ENCODE measurements at regions not wholly inside any gene's neighbourhood (a gene's known extent, or its start where the extent isn't known, plus 50 kb on each side); places are given as distances from the start of the nearest gene placed in this dataset.

DNA sequence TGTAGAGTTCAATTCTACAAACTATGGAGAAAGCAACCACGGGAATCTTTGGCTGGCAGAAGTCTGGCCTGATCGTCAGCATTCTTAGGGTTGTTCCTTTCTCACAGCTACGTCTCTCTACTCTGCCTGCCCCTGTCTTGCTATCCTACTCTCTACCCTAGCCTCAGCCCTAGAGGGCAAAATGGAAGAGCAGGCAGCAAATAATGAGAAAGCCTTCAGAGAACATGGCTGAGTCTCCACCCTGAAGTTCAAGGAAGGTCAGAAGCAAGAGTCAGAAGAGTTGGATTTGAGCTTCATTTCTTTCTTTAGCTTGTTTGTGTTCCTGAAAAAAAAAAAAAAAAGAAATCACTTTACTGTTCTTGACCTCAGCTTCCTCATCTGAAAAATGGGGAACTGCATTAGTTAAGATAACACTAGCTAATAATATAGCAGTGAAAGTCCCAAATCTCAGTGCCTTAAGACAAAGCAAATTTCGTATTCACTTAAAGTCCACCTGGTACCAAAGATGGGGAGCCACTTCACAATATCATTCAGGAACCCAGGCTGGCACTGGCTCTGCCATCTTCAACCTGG lies 50.2 kb upstream of the CCND2 start:
- no peak for DNase-seq (ENCODE audit: low read depth, low spot score)

DNA sequence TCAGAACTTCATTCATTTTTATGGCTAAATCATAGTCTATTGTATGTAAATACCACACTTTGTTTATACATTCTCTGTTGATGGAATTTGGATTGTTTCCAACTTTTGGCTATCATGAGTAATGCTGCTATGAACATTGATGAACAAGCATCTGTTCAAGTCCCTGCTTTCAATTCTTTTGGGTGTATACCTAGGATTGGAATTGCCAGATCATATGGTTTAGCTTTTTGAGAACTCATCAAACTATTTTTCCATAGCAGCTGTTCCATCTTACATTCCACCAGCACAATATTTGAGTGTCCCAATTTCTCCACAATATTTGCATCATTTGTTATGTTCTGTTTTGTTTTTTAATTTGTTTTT lies 52.3 kb upstream of the CCND2 start:
- no peak for DNase-seq (ENCODE audit: low read depth, low spot score)

DNA sequence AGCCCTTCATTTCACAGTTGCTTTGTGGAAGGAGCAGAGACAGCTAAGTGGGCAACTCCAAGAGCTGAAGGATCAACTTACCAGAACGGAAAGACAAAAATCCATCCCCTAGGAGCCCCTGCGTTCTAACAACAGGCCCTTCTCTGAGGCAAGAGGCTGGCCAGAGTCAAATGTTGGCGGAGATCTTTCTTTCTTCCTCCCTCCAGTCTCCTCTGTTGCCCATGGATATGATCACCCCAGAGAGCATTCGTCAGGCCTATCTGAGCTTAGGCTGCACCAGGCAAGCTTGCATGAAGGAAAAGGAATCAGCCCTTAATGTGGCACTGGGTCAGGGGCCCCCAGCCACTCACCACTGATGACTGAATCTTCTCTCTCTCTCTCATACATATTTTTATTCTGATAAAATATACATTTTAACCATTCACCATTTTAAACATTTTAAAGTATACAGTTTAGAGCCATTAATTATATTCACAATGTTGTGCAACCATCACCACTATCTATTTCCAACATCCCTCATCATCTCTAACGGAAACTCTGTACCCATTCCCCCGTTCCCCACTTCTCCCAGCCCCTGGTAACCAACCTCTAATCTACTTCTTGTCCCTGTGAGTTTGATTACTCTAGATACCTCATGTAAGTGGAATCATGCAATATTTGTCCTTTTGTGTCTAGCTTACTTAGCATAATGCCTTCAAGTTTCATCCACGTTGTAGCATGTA lies 52.9 kb upstream of the CCND2 start:
- no peak for DNase-seq (ENCODE audit: low read depth, low spot score)

DNA sequence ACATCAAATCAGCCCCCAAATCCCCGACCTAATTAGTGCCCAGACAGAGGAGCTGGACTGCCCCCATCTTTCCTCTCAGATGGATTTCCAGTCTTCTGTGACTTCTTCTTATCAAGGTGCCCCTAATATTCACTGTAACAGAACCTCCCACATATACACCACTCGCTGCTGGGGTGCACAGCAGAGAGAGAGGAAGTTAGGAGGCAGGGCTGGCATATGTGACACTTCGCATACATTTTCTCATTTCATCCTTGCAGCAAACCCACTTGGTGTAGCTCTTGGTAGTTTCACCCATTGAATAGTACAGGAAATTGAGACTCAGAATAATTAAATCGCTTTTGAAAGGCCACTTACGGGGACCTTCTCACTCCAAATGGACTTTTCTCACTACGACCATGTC lies 56.5 kb upstream of the CCND2 start:
- DNase-seq (ENCODE audit: low read depth, low spot score) = no peak

DNA sequence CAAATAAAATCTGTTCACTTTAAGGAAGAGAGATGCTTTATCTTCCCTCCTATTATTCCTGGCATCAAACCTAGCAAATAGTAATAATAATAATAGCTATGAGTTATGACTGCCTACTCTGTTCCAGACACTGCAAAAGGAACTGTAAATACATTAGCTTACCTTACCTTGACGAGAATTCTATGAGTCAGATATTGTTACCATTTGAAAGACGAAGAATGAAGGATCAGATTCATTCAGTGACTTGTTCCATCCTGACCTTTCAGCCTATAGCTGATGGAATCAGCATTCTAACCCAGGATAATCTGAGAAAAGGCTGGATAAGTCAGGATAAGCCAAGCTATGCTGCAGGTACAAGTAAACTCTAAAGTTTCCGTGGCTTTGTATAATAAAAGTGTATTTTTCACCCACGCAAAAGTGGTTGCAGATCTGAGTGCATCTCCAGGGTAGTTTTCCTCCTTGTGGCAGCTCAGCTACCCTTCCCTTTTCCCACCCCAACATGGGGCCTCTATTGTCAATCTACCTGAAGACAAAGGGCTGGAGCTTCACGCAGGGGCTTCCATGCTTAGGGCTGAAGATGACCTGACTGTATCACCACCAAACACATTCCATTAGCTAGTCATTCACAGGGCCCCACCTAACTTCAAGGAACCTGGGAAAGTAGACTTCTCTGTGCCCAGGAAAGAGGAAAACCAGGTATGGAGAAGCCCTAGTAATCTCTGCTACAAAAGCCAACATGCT lies 57.2 kb upstream of the CCND2 start:
- no peak for DNase-seq (ENCODE audit: low read depth, low spot score)

DNA sequence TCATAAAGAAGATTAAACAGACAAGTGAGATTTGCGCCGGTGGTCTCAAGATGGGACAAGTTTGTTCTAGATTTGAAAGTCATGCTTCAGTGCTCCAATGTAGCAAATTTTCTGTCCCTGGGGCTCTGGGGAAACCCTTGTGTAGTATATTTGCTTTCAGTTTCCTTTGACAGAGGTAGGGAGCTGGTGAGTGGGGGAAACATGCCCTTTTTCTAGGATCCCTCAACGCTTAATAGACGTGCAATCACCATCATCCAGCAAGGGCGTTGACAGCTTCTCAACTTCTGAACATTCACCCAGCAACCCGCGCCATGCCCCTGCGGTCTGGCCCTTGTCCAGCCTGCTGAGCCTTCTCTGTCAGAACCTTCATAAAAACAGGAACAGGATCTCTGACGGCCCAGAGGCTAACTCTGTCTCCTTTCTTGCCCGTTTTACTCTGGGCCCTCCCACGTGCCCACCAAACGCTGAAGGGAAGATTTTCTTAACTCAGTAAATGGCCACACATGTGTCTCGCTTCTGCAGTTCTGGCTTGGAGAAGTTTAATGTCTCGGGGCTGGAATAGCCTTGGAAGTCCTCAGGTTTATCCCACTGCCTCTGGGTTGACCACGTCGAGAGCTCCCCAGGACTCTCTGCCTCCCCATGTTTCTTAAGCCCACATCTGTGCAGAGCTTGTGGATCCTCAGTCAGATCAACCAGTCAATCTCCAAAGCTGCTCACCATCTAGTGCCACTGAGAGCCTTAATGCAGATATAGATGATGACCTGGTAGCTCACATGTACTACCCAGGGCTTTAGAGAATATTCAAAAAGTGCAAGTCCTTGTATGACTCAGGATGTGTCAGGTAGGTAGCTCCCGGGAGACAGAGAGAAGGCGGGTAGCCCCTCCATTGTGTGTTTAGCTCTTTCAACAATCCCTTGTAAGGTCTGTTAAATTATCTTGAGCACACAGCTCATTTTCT lies 58.1 kb upstream of the CCND2 start:
- no peak for DNase-seq (ENCODE audit: low read depth, low spot score)

DNA sequence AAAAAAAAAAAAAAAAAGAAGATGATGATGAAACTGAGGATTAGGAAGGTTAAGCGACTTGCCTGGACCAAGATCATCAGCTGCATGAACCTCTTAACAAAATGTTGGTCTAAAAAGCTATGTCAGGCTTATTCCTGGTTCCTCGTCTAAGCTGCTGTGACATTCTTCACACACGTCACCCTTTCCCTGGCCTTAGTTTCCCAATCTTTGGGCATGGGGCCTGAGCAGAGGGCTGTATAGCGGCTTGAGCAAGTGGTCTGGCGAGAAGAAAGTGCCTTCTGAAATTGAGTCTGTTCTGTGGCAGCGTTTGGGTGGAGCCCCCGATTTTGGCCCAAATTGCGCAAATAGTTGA lies 58.7 kb upstream of the CCND2 start:
- DNase-seq (ENCODE audit: low read depth, low spot score) = no peak

DNA sequence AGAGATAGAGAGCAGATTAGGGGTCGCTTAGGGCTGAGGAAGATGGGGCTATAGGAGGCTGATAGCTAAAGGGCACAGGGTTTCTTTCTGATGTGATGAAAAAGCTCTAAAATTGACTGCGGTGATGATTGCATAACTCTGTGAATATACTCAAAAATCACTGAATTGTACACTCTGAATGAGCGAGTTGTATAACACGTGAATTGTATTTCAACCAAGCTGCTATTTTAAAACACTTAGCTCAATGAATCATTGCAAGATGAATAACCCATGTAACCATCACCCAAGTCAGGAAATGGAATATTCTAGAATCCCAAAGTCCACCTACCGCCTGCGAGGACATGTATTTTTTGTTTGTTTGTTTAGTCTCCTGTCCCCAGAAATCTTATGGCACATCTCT lies 60.1 kb upstream of the CCND2 start:
- DNase-seq (ENCODE audit: low read depth, low spot score) = no peak

DNA sequence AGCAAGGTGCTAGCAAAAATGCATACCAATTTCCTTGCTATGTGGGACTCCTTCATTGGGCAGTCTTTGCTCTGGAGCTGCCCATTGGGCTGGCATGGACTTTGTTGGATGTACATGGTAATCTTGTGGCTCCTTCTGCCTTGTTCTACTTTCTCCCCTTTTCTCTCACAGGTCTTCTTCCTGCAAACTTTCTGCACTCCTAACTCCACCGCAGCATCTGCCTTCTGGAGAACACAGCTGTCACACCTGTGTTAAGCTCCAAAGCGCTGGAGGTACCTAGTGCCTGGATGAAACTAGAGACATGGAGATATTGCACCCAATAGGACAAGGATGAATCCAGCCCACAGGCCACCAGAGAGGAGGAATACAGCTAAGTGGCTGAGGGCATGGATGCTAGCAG lies 60.7 kb upstream of the CCND2 start:
- no peak for DNase-seq (ENCODE audit: low read depth, low spot score)

DNA sequence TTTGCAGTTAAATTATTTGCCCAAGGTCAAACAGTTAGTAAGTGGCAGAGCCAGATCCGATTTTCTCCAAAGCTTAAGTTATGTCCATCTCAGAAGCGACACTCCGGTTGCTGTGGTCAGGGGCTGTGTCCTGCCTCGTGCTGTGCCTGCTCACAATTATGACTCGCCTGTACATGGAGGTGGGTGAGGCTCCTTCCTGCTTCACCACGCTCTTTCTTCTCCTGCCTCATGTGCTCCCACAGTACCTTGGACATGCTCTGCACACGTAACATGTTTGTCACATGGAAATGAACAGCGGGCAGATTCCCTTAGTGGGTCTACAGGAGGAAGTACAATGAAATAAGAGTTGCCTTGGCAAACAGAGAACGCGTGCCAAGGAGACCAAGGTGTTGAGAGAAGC lies 62.2 kb upstream of the CCND2 start:
- no peak for DNase-seq (ENCODE audit: low read depth, low spot score)

DNA sequence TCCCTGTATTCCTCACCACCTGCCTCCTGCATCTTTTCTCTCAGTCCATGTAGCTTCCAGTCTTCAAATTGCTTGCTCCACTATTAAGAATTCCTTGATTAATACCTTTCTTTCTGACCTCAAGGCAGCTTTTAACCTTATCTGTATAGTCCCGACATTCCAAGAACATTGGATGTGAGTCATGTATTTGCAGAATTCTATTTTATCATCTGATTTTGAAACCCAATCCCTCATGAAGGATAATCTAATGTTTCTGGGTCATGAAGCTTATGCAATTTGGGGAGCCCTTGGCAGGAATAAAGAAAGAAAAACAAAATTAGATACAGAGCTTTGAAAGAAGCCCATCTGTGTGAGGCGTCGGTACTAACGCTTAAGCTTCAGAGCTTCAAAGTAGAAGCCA lies 63.4 kb upstream of the CCND2 start:
- DNase-seq (ENCODE audit: low read depth, low spot score) = no peak

DNA sequence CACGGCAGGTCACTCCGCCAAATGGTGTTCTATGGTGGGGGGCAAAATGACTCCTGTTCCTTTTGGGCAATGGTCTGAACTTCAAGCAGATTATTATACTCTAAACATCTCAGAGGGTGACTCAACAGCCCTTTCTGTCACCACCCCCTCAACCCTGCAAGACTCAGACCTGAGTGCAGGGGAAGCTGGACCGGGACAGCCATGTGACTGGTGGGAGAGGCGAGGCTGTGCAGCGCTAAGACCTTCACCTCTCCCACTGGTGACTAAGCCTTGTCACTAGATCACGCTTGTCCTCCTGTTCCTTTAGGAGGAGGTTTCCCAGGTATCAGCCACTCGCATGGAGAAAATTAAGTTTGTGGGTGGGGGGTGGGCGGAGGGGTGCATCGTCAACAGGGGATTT lies 67.1 kb upstream of the CCND2 start:
- DNase-seq (ENCODE audit: low read depth, low spot score) = no peak

DNA sequence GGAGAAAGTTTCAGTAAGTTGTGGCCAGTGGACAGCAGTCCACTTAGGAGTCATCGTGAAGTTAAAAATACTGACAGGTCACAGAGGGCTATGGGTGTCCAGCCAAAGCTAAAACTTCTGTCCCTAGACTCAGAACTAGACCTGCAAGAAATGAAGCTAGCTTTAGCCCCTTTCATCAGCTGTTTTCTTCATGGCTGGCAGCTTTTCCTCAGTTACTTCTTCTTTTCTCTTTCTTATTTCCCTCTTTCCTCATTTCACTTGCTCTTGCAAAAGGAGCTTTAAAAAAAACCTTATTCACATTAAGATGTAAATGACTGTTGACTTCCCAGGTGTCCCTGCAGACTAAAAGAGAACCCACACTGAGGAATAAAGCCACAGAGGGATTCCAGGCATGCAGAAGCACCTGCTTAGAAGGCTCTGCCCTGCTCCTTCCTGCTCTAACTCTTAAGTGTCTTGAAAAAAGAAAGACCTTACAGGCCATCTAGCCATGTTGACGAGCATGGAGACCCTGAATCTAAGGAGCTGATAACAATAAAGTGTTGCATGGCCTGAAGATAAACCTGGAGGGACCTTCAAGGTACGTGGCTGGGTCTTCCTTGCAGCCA lies 69.7 kb upstream of the CCND2 start:
- no peak for DNase-seq (ENCODE audit: low read depth, low spot score)

DNA sequence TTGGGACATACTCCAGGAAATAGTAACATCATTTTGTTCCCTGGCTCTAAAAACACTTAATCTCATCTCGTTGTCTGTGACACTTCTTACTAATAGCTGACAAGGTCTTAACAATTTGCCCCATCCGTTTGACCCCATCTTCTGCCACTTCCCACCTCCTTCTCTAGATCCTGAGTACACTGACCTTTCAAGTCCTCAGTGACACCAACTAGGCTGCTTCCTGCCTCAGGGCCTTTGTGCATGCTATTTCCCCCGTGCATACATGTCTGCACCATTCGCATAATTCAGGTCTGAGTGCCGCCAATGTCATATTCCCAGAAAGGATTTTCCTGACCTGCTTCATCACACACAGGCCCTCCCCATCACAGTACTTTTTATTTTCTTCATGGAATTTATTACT lies 70.6 kb upstream of the CCND2 start:
- DNase-seq (ENCODE audit: low read depth, low spot score) = no peak

DNA sequence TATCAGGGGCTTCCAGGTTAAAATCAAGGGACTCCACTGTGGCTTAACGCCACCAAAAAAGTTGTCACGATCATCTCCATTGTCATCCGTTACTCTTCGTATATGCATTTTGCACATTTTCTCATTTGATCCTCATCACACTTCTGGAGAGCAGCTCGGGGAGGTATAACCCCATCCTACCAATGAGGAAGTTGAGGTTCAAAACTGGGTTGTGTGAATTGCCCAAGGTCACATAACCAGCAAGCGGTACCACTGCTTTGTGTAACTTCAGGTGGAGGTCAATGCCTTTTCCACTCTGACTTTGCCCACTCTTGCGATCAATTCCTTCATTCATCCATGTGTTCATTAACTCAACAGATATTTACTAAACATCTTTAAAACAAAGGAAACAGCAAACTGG lies 71.1 kb upstream of the CCND2 start:
- DNase-seq (ENCODE audit: low read depth, low spot score) = no peak

DNA sequence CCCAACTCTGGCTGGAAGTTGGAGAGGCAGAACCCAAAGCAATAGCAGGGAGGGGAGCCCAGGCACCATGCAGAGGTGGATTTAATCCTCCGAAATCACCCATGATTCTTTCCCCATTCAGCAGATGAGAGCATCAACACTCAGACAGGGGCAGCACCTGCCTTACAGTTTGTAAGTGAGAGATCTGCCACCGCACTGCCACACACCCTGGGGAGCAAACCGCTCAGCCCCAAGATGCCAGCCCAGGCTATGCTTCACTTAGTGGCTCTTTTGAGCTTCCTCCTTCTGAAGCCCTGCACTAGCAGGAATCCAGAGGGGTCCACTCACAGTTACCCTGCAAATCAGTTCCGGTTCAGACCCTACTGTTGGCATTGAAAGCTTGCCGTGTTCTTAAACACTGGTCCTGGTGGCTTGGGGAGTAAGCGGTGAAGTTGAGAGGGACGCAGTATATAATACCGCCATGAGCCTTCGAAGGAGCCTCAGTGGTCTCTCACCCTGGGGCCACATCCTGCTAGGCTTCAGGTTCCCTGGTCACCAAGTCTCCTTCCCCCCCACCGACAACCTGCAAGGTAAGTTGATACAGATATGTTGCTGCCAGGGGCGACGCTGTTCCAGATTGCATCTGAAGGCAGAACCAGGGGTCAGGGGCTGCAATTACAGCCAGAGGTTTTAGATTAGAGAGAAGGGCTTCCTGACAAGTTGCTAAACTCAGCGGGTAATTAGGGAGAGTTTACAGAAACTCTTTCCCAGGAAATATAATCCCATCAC lies 72.0 kb upstream of the CCND2 start:
- no peak for DNase-seq (ENCODE audit: low read depth, low spot score)

DNA sequence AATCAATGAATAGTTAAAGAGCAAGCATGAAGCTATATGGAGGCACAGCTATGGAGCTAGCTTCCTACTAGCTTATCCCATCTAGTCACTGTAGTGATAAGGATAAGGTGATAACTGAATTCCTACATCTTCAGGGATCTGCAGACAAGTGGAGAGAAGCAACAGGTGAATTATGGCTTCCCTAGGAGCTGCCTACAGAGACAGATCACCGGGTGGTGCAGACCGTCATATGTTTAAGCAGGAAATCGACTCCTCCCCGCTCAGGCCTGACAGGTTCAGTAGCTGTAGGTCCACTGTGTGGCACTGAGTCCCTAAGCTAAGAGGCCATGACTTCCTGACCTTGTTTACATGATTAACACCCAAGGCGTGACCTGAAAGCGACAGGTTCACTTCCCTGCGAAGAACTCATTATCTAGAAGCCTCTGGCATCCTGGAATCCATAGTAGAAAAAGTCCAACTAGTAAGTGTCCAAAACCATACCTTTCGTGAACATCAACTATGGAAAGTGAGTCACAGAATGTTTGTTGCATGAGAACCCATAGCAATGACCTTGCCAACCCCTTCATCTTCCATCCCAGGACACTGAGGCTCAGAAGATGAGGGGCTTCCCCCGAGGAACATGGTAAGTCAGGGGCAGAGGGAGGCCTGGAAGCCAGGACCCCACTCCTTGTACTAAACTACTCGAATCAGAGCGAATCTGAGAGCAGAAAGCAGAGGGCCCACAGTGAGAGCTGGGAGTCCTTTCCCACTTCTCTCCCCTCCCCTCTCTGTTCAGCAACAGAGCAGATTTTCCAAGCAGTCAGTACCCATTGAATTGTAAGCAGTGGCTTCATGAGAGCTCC lies 75.4 kb upstream of the CCND2 start:
- DNase-seq (ENCODE audit: low read depth, low spot score) = no peak

DNA sequence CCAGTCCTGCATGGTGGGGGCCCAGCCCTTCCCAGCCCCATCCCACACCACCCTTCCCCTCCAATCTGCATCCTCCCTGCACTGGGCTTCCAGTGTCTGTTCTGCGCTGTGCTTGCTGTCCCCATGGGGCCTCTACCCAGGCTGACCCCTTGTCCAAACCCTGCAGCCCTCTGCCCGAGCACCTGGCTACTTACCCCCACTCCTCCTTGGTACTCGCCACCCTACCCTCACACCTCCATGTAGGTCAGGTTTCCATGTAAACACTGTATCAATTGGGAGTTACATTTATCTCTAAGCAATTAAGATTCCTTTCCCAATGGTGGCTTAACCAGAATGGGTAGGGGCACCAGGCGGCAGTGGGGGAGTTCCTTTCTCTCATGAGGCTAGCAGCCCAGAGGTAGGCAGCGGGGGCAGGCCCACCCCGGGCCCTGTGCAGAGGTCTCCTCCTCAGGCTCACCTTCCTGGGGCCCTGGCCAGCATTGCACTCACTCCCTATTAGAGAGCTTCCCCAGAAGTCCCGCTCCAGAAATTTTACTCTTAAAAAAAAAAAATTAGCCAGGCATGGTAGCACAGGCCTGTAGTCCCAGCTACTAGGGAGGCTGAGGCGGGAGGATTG lies 76.6 kb upstream of the CCND2 start:
- no peak for DNase-seq (ENCODE audit: low read depth, low spot score)

DNA sequence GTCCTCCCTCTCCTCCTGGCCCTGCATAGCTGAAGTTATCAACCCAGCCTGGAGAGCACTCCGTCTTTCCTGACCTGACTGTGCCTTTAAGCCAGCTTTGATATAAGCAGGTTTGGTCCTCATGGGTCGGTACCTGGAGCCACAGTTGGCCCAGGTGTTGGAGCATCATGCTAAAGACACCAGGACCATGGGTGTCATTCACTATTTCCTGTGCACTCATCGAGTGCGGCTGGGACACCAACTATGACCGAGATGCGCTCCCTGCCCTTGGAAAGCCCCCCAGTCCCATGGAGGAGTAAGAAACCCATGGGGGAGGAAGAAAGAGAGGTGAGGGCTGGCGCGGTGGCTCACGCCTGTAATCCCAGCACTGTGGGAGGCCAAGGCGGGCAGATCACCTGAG lies 78.9 kb upstream of the CCND2 start:
- DNase-seq (ENCODE audit: low read depth, low spot score) = no peak

DNA sequence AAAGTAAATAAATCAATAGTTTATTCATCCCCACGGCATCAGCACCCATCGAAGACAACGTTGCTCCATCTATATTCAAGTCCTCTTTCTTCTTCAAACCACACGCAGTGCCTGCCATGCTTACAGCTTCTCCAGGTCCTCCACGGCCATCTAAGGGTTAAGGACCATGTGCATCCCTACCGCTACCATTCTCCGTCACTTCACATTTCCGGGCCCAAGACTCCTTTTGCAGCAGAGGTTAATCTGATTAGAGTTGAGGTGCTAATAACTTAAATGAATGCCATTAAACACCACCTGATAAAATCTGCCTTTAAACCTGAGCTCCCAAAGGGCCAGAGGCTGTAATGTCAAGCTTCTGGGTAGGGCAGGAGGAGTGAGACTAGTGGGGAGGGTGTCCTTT lies 79.7 kb upstream of the CCND2 start:
- no peak for DNase-seq (ENCODE audit: low read depth, low spot score)
